ENCODE measurements at regions not wholly inside any gene's neighbourhood (a gene's known extent, or its start where the extent isn't known, plus 50 kb on each side); places are given as distances from the start of the nearest gene placed in this dataset.

DNA sequence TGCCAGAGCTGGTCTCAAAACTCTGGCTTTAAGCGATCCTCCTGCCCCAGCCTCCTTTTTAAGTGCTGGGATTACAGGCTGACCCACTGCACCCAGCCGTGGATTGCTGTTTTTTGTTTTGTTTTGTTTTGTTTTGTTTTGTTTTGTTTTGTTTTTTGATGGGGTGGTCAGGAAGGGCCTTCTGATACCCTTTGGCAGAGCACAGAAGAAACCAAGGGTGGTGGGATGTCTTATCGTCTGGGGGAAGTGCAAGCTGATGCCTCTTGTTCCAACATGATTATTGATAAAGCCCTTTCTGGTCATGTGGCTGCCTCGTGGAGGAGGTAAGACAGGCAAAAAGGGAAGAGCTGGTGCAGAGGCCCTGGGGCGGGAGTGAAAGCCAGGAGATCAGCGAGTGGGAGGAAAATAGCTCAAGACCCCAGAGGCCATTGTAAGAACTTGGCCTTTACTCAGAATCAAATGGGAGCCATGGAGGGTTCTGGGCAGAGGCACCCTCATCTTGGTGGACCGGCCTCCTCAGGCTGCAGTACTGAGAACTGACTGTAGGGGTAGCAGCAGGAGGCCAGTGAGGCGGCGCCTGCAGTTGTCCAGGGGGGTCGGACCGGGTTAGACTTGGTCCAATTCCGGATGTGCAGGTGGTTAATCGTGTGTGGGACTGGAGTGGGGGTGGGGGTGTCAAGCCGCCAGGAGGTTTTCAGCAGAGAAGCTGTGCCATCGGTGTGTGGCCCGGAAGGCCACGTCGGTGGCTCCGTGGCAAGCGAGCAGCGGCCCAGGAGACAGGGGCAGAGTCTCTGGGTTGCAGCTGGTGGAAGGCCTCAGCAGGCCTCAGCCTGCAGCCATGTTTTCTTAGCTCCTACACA is 84.4 kb upstream of the GSE1 start:
- no peak for TF ChIP-seq POLR2A (IDR thresholded peaks at IDR 0.05)
- TF ChIP-seq, protein P1, sequence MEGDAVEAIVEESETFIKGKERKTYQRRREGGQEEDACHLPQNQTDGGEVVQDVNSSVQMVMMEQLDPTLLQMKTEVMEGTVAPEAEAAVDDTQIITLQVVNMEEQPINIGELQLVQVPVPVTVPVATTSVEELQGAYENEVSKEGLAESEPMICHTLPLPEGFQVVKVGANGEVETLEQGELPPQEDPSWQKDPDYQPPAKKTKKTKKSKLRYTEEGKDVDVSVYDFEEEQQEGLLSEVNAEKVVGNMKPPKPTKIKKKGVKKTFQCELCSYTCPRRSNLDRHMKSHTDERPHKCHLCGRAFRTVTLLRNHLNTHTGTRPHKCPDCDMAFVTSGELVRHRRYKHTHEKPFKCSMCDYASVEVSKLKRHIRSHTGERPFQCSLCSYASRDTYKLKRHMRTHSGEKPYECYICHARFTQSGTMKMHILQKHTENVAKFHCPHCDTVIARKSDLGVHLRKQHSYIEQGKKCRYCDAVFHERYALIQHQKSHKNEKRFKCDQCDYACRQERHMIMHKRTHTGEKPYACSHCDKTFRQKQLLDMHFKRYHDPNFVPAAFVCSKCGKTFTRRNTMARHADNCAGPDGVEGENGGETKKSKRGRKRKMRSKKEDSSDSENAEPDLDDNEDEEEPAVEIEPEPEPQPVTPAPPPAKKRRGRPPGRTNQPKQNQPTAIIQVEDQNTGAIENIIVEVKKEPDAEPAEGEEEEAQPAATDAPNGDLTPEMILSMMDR (IDR thresholded peaks at IDR 0.05): peak in 2 of 6 experiments; percentile 14 to 36

Data from thyroid gland (tissue), 4 donors.